Neural progenitor cell (in vitro differentiated cells): ENCODE measurements at regions not wholly inside any gene's neighbourhood (a gene's known extent, or its start where the extent isn't known, plus 50 kb on each side); places are given as distances from the start of the nearest gene placed in this dataset.

Experiments
- DNase-seq: peaks from one replicate; pipeline ENCODE4 v3.0.0-alpha.2; 2016; ENCODE audit warnings: low spot score
- H2AFZ ChIP-seq: fragments of 200-600 bp; sonication (generic); replicated peaks from 2 replicates; pipeline ENCODE4 v1.6.1; 2016; ENCODE audit warnings: antibody characterized with exemption
- H3F3A ChIP-seq: fragments of 200-600 bp; sonication (generic); 2 replicates; pipeline ENCODE4 v1.6.1; 2016; ENCODE audit warnings: antibody characterized with exemption, low read depth
- H3K27ac ChIP-seq: fragments of 200-600 bp; sonication (generic); 2 replicates; pipeline ENCODE4 v1.5.1; 2016; ENCODE audit warnings: mild to moderate bottlenecking
- H3K27me3 ChIP-seq: fragments of 200-600 bp; sonication (generic); 2 replicates; pipeline ENCODE4 v1.6.1; 2016; ENCODE audit warnings: mild to moderate bottlenecking, moderate library complexity
- H3K36me3 ChIP-seq: fragments of 200-600 bp; sonication (generic); 2 replicates; pipeline ENCODE4 v1.5.1; 2016
- H3K4me1 ChIP-seq: fragments of 200-600 bp; sonication (generic); 2 replicates; pipeline ENCODE4 v1.6.1; 2016; ENCODE audit warnings: mixed run types
- H3K4me2 ChIP-seq: fragments of 200-600 bp; sonication (generic); 2 replicates; pipeline ENCODE4 v1.6.1; 2016
- H3K4me3 ChIP-seq: fragments of 200-600 bp; sonication (generic); 2 replicates; pipeline ENCODE4 v1.5.1; 2016
- H3K79me2 ChIP-seq: fragments of 200-600 bp; sonication (generic); 2 replicates; pipeline ENCODE4 v1.6.1; 2016; ENCODE audit warnings: low read depth
- H3K9ac ChIP-seq: fragments of 200-600 bp; sonication (generic); 2 replicates; pipeline ENCODE4 v1.6.1; 2016
- H3K9me3 ChIP-seq: fragments of 200-600 bp; sonication (generic); 2 replicates; pipeline ENCODE4 v1.5.1; 2016; ENCODE audit warnings: low read depth
- H4K20me1 ChIP-seq: fragments of 200-600 bp; sonication (generic); 2 replicates; pipeline ENCODE4 v1.6.1; 2016; ENCODE audit warnings: low read depth
- H3K27ac Mint-ChIP-seq: 3 replicates; pipeline ENCODE4 v1.8.0; 2021; ENCODE audit warnings: mixed read lengths
- H3K27me3 Mint-ChIP-seq: 2 replicates; pipeline ENCODE4 v1.8.0; 2022; ENCODE audit warnings: low read depth, mild to moderate bottlenecking, inconsistent platforms, moderate library complexity, mixed read lengths; ENCODE audit not compliant: insufficient read depth
- H3K36me3 Mint-ChIP-seq: 3 replicates; pipeline ENCODE4 v1.8.0; 2021; ENCODE audit warnings: mixed read lengths
- H3K4me1 Mint-ChIP-seq: 3 replicates; pipeline ENCODE4 v1.8.0; 2021; ENCODE audit warnings: mixed read lengths
- H3K4me3 Mint-ChIP-seq: 3 replicates; pipeline ENCODE4 v1.8.0; 2021; ENCODE audit warnings: mild to moderate bottlenecking, moderate library complexity, mixed read lengths
- H3K9me3 Mint-ChIP-seq: 3 replicates; pipeline ENCODE4 v1.8.0; 2020; ENCODE audit warnings: mixed read lengths
- CTCF ChIP-seq: fragments of 200-600 bp; sonication (generic); IDR thresholded peaks from 2 replicates; pipeline ENCODE4 v1.5.1; 2017; ENCODE audit warnings: antibody characterized with exemption, mild to moderate bottlenecking
- EZH2 ChIP-seq: fragments of 200-600 bp; sonication (generic); IDR thresholded peaks from 2 replicates; pipeline ENCODE4 v1.6.1; 2017; ENCODE audit warnings: antibody characterized with exemption, mild to moderate bottlenecking, moderate library complexity
- EZH2phosphoT487 ChIP-seq: fragments of 200-600 bp; sonication (generic); IDR thresholded peaks from 2 replicates; pipeline ENCODE4 v1.6.1; 2017; ENCODE audit warnings: antibody characterized with exemption

DNA sequence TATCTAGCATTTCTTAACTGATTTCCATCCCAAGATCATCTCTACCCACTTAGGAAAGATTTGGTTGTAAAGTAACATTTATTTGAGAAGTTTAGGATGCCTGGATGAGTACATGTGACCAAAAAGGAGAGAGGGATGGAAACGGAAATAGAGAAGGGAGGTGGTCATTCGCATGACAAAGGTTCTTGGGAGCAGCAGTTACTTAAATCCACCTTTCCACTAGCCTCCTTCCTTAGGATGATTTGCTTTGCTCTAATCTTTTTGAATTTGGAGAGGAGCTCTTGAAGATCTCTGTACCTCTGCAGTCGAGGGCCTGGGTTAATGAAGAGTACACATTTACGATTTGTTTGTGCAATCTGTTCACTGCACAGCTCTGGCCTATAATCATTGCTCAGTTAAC lies 623.5 kb downstream of the EPHA4 start:
- H3K27me3 ChIP-seq, result no peaks in the 10 kb centered on the region
- no peaks in the 10 kb centered on the region for H3K4me1 ChIP-seq
- no peaks in the 10 kb centered on the region for H3K9me3 ChIP-seq
- Mint-ChIP-seq H3K27me3 (no peaks in the 10 kb centered on the region), H3K4me3 (no peak overlapping the region), H3K36me3 (no peaks in the 10 kb centered on the region), H3K27ac (no peak overlapping the region), H3K9me3 (peaks cover 3% of the 10 kb centered on the region), H3K4me1 (peaks cover 3% of the 10 kb centered on the region)
- no peak overlapping the region for H3K9ac ChIP-seq
- no peaks in the 10 kb centered on the region for H3K36me3 ChIP-seq
- H3K27ac ChIP-seq, result no peak overlapping the region
- H4K20me1 ChIP-seq, result no peaks in the 10 kb centered on the region
- H3K79me2 ChIP-seq, result no peaks in the 10 kb centered on the region
- DNase-seq, result no peak
- no peak overlapping the region for H3K4me3 ChIP-seq
- TF ChIP-seq CTCF (no peak), EZH2phosphoT487 (no peak), EZH2 (no peak)
- H2AFZ ChIP-seq, result peak overlapping the region; percentile 51
- H3F3A ChIP-seq, result no peaks in the 10 kb centered on the region
- H3K4me2 ChIP-seq, result no peak overlapping the region

- no peaks in the 10 kb centered on the region for H3K4me1 ChIP-seq
- no peaks in the 10 kb centered on the region for H3K79me2 ChIP-seq
- H3K4me2 ChIP-seq, result no peak overlapping the region
- H3K9ac ChIP-seq, result no peak overlapping the region
- Mint-ChIP-seq H3K9me3 (peaks cover 3% of the 10 kb centered on the region), H3K36me3 (no peaks in the 10 kb centered on the region), H3K27ac (no peak overlapping the region), H3K4me1 (peaks cover 3% of the 10 kb centered on the region), H3K27me3 (no peaks in the 10 kb centered on the region), H3K4me3 (no peak overlapping the region)
- no peak overlapping the region for H2AFZ ChIP-seq
- DNase-seq, result no peak
- TF ChIP-seq EZH2phosphoT487, result no peak
- TF ChIP-seq EZH2, result no peak
- TF ChIP-seq CTCF, result no peak
- no peaks in the 10 kb centered on the region for H3K36me3 ChIP-seq
- H3F3A ChIP-seq, result no peaks in the 10 kb centered on the region
- no peaks in the 10 kb centered on the region for H3K9me3 ChIP-seq
- H4K20me1 ChIP-seq, result no peaks in the 10 kb centered on the region
- no peak overlapping the region for H3K4me3 ChIP-seq
- no peaks in the 10 kb centered on the region for H3K27me3 ChIP-seq
- H3K27ac ChIP-seq, result no peak overlapping the region
Measured at GRCh38 chr2:220949466-220949865, 622.6 kb downstream of the EPHA4 start.

DNA sequence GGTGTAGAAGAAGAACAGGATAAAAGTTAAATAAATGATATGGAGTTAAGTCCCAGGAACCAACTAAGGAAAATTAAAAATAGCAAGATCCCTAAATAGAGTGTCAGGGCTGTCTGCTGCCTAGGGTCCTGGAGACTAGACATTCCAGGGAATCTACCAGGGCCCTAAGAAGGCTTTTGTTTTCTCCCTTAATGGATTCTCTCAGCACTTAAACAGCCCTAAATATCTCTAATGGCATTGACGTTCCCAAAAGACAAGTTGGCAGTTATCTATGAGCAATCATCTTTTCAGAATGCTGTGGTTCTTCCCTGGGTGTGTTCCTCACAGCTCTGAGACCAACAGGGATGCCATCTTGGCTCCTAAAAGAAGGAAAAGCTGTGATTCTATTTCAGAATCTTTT lies 616.3 kb downstream of the EPHA4 start:
- Histone ChIP-seq H3K9me3 (no peaks in the 10 kb centered on the region), H3F3A (no peaks in the 10 kb centered on the region), H3K27me3 (no peaks in the 10 kb centered on the region), H3K79me2 (no peaks in the 10 kb centered on the region), H3K4me3 (no peak overlapping the region), H3K4me2 (no peak overlapping the region), H3K9ac (no peak overlapping the region), H4K20me1 (no peaks in the 10 kb centered on the region), H2AFZ (no peak overlapping the region), H3K4me1 (no peaks in the 10 kb centered on the region), H3K27ac (no peak overlapping the region), H3K36me3 (no peaks in the 10 kb centered on the region)
- no peak for DNase-seq
- Mint-ChIP-seq H3K27me3 (no peaks in the 10 kb centered on the region), H3K27ac (no peak overlapping the region), H3K4me3 (no peak overlapping the region), H3K9me3 (peaks cover 3% of the 10 kb centered on the region), H3K36me3 (no peaks in the 10 kb centered on the region), H3K4me1 (peaks cover 3% of the 10 kb centered on the region)
- TF ChIP-seq EZH2, result no peak
- TF ChIP-seq CTCF, result no peak
- no peak for TF ChIP-seq EZH2phosphoT487

GRCh38 chr2:220956429-220956828 lies 615.7 kb downstream of the EPHA4 start:
- DNase-seq, result no peak
- Histone ChIP-seq H3K36me3 (no peaks in the 10 kb centered on the region), H3K4me3 (no peak overlapping the region), H3K4me2 (no peak overlapping the region), H3K4me1 (no peaks in the 10 kb centered on the region), H3F3A (no peaks in the 10 kb centered on the region), H3K27ac (no peak overlapping the region), H3K27me3 (no peaks in the 10 kb centered on the region), H3K9ac (no peak overlapping the region), H2AFZ (no peak overlapping the region), H4K20me1 (no peaks in the 10 kb centered on the region), H3K9me3 (no peaks in the 10 kb centered on the region), H3K79me2 (no peaks in the 10 kb centered on the region)
- no peaks in the 10 kb centered on the region for H3K36me3 Mint-ChIP-seq
- no peak overlapping the region for H3K4me3 Mint-ChIP-seq
- H3K4me1 Mint-ChIP-seq, result peaks cover 3% of the 10 kb centered on the region
- TF ChIP-seq CTCF (no peak), EZH2phosphoT487 (no peak), EZH2 (no peak)
- peaks cover 3% of the 10 kb centered on the region for H3K9me3 Mint-ChIP-seq
- H3K27ac Mint-ChIP-seq, result no peak overlapping the region
- H3K27me3 Mint-ChIP-seq, result no peaks in the 10 kb centered on the region
